Astrocyte of the spinal cord (primary cell): ENCODE measurements at regions not wholly inside any gene's neighbourhood (a gene's known extent, or its start where the extent isn't known, plus 50 kb on each side); places are given as distances from the start of the nearest gene placed in this dataset.

Source experiments
- DNase-seq: peaks from one replicate; pipeline ENCODE4 v3.0.0; 2011; ENCODE audit warnings: low read depth, low spot score
- H3K4me3 ChIP-seq: 2 replicates; pipeline ENCODE4 v1.5.1; 2011; ENCODE audit warnings: low read depth, mild to moderate bottlenecking, low read length, moderate library complexity
- CTCF ChIP-seq: IDR thresholded peaks from 2 replicates; pipeline ENCODE4 v1.5.1; 2012; ENCODE audit warnings: low read depth, mild to moderate bottlenecking, low read length, inconsistent platforms
- in situ Hi-C: cut with HindIII; loops from 2 replicates; pipeline ENCODE4 v1.10.0; 2017; ENCODE audit warnings: low sequenced_read_pairs

GRCh38 chr5:153039501-153039900 lies 451.0 kb upstream of the GRIA1 start:
- TF ChIP-seq CTCF = no peak
- H3K4me3 ChIP-seq = no peak overlapping the region
- DNase-seq = no peak
- in situ Hi-C loops = no loop called here

GRCh38 chr5:153043886-153044285 lies 446.6 kb upstream of the GRIA1 start:
- TF ChIP-seq CTCF = no peak
- in situ Hi-C loops = no loop called here
- DNase-seq = no peak
- H3K4me3 ChIP-seq = no peak overlapping the region

- in situ Hi-C loops = no loop called here
- DNase-seq = no peak
- H3K4me3 ChIP-seq = no peak overlapping the region
- TF ChIP-seq CTCF = no peak
These were observed 439.8 kb upstream of the GRIA1 start for GRCh38 chr5:153050496-153051179.

- in situ Hi-C loops = no loop called here
- DNase-seq = no peak
These were observed 424.2 kb upstream of the GRIA1 start for GRCh38 chr5:153066281-153066680.

GRCh38 chr5:153067869-153068268 lies 422.6 kb upstream of the GRIA1 start:
- TF ChIP-seq CTCF = no peak
- in situ Hi-C loops = no loop called here
- no peak for DNase-seq
- no peak overlapping the region for H3K4me3 ChIP-seq

More at GRCh38 chr5:153066281-153066680, 424.2 kb upstream of the GRIA1 start:
- no peak for TF ChIP-seq CTCF
- H3K4me3 ChIP-seq = no peak overlapping the region

GRCh38 chr5:153079396-153079795 lies 411.1 kb upstream of the GRIA1 start:
- in situ Hi-C loops = no loop called here
- H3K4me3 ChIP-seq = no peak overlapping the region
- TF ChIP-seq CTCF = no peak
- no peak for DNase-seq
